Inflammatory macrophage (primary cell): ENCODE measurements at regions not wholly inside any gene's neighbourhood (a gene's known extent, or its start where the extent isn't known, plus 50 kb on each side); places are given as distances from the start of the nearest gene placed in this dataset.
"Not testable (repeated sequence)": the region's sequence is repeated elsewhere in the genome, so short reads cannot be mapped to it uniquely, and the experiment has no call there.

Experiments
- DNase-seq, 2 donors: peaks; one replicate each; pipeline ENCODE4 v3.0.0-alpha.2; 2020 to 2022

DNA sequence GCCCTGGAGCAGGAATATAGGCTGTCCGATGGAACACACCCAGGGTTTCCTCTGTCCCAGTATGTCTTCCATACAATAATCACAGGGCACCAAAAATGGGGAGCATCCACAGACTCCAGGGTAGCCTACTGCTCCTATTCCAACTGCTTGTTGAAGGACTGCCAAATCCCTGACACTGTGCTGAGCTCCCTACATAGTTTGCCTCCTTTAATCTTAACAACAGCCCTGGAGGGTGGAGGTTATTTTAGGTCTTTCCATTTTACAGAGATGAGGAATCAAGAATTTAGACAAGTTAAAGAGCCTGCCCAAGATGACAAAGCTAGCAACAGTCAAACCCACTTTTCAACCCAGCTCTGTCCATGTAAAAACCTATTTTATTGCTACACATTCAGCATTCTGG is 790.4 kb downstream of the DIAPH3 start:
- DNase-seq = no peak

DNA sequence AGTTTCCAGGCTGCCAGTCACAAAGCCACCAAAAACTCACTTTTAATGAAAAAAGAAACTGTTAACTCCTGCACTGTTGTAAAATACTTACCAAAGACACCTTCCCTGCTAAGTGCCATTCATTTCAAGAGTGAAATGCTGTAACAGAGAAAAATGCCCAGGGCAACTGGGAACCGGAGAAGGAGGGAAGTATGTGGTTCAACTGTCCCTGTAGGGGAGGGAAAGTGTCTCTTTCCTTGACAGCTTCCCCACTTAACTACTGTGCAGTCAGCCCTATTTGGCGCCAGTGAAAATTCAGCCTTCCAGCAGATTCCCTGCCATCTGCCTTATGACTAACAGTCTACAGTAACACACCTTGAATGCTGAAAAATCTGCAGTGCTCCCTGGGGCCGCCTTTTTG is 789.0 kb downstream of the DIAPH3 start:
- DNase-seq = no peak

DNA sequence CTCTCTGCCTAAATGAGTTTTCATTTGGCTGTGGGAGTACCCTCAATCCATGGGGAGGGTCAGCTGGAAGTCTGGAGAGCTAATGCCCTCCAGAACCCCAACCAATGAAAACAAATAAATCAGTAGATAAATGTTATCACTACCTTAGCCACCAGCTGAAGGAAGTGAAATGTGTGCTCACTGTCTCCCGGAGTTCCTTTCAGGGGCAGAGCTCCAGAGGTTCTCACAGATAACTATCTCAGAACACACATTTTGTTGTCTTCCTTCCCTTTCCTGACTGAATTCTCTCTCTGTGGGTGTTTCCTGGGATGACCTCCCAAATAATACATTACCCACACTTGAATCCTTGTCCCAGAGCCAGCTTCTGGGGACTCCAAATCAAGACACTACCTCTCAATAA is 779.6 kb downstream of the DIAPH3 start:
- no peak for DNase-seq

DNA sequence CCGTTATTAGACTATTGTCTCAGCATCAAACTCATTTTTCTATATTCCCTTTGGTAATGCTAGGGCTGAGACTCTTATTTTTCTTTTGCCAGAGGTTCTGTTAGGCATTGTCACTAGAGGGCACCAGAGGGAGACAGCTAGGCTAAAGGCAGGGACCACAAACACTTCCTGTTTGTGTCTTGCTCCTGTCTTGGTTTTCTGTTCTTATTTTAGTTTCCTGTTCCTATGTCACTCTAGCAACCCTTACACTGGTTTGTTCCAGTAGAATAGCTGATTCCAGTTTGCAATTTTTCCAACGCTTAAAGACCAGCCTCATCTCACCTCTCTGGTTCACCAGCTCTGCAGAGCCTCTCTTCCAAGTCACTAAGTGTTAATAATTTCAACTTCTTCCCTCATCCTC is 772.0 kb downstream of the DIAPH3 start:
- DNase-seq = peak; percentile 76 to 81

DNA sequence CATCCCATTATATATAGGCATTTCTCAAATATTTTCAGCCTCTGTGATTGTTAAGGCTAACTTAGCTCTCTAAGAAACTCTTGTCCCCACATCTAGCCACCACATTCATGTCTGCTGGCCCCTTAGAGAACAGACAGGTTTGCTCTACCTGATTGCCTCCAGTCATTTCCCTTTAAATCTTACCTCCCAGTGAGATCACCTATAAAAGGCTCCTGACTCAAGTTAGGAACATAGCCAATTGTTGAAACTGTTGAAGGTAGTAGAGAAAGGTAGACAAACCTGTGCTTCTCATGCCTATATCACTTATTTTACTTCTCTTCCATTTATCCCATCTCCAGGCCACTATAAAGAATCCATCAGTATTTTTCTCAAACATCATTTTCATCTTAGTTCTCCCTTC is 771.4 kb downstream of the DIAPH3 start:
- DNase-seq = no peak

DNA sequence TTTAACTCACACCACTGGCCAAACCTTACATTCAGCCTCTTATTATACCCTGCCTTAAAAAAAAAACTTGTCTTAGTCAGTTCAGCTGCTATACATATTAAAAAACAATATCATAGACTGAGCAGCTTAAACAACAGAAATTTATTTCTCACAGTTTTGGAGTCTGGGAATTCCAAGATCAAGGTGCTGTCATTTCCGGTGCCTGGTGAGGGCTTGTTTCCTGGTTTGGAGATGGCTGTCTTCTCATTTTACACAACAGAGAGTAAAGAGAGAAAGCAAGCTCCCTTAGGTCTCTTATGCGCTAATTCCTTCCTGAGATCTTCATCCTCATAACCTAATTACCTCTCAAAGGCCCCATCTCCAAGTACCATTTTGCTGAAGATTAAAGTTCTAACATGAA is 769.2 kb downstream of the DIAPH3 start:
- no peak for DNase-seq

DNA sequence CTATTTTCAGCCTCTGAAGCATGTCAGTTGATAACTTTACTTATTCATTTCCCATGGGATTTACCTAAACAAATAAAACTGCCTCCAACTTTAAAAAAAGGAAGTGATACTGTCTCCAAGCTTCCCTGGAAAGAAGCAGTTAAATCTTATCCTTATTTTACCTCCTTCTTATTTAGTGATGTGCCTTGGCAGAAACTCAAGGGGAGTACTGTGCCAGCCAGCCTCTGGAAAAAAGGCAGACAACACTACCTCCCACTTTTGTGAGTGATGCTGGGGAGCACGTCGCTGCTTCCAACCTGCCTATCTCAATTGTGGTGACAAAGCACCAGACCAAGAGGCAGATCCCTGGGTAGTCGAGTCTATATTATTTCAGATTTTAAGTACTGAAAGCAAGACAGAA is 765.6 kb downstream of the DIAPH3 start:
- DNase-seq = no peak

DNA sequence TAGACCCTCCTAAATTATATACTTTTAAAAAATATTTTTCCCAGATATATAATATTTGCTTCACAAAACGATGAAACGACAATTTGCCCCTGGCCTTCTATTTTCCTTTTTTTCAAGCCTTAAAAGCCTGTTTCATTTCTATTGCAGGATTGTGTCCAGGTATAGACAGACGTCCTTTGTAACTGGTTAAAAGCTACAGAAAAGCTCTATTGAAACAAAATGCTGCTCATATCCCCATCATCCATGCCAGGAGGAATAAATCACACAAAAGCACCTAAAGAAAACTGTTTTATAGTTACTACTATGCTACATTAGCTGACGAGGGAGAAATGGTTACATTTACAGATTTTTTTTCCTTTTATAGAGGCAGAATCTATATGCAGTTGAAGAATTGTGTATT is 765.1 kb downstream of the DIAPH3 start:
- no peak for DNase-seq

DNA sequence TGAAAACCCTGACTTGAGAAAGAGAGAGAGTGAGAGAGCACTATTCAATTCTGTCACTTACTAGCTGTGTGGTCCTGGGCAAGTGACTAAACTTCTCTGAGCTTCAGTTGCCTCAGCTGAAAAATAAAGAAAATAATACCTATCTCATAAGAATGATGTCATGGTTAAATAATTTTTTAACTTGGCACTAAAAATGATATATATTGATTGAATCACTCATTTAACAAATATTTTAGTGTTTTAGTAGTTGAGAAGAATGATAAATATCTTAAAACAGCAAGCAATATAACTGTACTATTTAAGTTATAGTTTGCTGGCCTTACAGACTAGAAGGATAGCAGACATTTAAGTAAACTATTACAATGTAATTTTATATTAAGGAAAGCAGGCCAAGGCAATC is 764.2 kb downstream of the DIAPH3 start:
- DNase-seq = no peak

DNA sequence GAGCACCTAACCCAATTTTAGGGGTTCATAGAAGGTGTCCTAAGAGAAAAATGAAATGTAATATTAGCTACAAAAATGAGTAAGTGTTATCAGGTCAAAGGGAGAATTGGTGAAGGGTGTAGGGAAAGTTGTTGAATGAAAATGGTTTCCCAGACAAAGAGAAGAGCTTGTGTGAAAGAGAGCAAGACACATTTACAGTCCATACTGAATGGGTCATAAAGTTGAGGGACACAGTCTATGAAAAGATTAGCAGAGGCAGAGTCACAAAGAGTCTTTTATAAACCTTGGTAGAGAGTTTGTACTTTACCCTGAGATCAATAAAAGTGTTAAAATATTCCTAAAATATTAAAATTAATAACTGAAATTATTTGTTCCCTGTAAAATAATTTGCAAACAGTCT is 759.4 kb downstream of the DIAPH3 start:
- no peak for DNase-seq

DNA sequence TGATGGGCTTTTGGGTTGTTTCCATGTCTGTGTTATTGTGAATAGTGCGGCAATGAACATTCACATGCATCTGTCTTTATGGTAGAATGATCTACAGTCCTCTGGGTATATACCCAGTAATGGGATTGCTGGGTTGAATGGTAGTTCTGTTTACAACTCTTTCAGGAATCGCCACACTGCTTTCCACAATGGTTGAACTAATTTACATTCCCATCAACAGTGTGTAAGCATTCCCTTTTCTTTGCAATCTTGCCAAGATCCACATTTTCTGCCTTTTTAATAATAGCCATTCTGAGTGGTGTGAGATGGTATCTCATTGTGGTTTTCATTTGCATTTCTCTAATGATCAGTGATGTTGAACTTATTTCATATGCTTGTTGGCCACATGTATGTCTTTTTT is 756.5 kb downstream of the DIAPH3 start:
- DNase-seq = not testable (repeated sequence)

DNA sequence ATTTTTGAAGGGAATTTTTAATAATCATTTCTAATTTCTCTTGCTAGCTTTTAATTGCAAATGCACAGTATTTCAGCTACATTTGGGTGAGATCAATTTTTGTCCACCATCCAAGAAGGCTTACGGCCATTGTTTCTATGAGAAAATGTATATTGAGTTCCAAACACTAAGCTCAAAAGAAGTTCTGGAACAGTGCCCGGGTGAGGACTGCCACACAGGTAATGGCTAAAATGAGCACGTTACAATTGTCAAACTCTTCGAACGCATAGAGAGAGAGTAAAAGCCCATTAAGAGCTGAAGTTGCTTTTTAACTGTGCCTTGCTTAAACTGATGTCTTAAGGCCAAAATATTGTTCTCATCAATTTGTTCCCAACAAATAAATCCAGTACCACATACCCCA is 755.0 kb downstream of the DIAPH3 start:
- no peak for DNase-seq

DNA sequence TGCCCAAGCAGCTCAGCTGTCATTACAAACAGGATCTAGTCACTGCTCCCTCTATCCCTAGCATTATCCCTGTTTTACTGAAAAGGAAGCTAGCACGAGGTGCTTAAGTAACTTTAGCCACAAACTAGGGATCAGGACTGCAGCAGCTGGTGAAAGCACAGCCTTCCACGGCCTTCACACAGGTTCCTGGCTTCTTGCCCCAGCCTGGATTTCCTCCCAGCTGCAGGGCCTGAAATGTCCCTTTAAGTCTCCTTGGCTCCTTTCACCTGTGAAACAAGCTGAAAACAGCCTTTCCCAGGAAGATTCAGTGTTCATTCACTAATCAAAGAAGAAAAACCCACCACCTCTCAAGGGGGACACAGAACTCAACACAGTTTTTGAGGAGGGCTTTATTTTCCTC is 754.5 kb downstream of the DIAPH3 start:
- no peak for DNase-seq

DNA sequence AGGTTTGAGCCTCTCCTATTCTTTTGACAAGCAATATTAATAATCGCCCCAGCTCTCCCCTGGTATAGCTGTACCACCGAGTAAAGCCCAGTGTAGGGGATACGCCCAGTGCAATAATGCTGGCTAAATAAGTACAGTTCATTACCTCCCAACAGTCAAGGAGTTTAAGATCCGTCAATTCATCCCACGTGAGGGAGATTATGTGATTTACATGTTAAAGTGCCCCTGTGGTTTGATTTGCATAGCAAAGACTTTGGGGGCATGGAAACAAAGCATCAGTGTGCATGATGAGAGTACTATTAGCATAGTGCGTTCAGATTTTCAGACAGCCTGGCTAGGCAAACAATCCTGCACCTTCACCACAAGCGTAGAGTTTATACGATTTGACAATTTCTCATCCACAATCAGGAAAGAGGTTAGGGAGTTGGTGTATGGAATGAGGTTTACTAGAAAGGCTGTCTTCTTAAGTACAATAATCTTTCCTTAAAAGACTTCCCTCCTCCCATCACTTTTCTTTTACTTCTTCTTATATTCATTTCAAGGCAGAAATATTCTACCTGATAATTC is 754.0 kb downstream of the DIAPH3 start:
- DNase-seq = no peak

DNA sequence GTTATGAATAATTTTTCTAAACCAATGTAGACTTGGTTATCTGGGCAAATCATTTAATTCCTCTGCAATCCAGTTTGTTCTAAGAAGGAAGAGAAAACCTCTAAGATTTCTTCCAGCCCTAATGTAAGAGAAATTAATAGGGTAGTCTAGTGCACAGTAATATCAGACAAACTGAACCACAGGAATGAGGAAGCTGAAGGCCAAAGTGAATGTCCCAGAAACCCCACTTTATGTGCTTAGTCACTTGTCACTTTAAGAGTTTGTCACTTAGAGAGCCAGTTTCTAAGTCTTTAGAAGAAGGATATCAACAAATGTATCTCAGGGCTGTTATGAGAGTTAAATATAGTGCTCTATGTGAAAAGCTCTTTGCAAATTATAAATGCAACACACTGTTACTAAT is 750.6 kb downstream of the DIAPH3 start:
- DNase-seq = peak; percentile 10 to 15

DNA sequence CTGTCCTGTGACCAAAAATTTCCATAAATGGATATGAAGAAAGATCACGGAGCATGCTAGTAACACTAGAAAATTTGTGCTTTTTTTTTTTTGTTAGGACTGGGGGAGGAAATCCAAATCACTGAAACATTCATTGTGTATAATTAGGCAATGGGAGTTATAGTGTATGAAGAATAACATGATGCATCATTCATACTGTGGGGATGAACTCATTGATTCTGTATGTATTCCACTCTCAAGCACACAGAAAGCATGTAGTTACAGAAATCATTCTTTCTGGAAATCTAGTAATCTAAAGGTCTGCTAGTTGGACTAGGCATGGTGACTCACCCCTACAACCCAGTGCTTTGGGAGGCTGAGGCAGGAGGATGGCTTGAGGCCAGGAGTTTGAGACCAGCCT is 749.7 kb downstream of the DIAPH3 start:
- no peak for DNase-seq

DNA sequence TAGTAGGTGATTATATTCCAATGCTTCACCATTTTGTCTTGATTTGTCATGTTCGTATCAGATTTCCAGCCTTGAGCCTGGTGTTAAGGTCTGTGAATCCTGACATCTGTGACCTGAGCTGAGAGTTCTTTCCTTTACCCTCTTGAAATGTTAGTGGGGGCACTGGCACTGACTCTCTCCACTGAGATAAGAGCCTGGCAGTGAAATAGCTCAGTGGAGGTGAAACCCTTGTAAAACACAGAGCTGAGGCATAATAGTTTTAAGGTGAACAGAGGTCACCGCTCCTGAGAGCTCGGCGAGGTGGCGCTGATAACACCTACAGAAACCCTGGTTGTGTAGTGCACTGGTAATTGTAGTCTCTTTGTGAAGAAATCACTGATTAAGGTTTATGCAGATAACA is 748.2 kb downstream of the DIAPH3 start:
- no peak for DNase-seq

DNA sequence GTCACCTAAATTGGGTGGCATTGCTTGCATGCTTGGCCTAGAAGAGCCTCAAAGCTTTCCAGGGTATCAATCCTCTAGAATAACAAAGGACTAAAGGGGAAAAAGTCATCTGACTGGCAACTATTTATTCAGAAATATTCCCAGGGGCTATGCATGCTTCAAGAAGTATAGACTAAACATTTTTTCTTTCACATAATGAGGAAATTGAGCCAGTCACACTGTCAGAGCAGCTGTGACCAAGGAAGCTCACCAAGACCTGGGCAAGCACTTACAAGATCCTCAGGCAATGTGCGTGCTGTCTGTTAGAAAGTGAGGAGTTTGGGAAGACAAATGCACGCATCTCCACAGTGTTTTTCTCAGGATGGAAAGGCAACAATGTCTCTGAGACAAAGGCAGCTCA is 747.2 kb downstream of the DIAPH3 start:
- DNase-seq = no peak

DNA sequence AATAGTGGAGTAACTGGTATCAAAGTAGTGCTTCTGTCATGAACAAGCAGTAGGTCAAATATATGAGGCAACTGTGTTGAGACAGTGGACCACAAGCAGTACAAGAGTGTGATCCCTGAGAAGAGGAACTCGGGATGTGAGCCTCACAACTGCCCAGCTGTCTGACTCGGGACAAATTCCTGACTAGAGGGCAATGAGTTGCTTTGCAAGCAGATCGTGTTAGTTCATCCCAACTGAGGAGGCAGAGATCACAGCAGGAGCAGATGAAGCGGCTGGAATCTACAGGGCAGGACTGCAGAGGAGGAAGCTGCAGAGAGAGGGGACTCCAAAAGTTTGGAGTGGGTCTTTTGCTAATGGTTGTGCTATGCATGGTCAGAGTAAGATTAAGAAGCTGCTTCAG is 741.1 kb downstream of the DIAPH3 start:
- DNase-seq = no peak

DNA sequence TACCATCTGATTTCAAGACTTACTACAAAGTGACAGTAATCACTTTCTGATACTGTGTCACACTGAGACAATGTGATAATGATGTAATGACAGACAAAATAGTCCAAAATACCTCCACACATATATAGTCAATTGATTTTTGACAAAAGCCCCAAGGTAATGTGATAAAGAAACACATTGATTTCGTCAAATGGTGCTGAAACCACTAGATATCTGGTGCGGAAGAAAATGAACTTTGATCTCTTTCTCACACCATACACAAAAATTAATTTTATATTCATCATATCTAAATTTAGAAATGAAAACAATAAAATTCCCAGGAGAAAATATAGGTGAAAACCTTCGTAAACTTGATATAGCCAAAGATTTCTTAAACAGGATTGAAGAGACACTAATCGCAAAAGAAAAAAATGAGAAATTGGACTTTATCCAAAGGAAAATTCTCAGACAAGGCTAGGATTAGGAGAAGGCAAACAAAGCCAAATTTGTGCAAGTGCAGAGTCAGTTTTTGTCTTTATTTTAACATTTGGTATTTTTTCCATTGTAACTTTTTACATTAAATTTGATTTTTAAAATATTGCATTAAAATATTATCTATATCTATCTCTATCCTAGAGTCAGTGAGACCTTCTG is 739.9 kb downstream of the DIAPH3 start:
- DNase-seq = no peak

DNA sequence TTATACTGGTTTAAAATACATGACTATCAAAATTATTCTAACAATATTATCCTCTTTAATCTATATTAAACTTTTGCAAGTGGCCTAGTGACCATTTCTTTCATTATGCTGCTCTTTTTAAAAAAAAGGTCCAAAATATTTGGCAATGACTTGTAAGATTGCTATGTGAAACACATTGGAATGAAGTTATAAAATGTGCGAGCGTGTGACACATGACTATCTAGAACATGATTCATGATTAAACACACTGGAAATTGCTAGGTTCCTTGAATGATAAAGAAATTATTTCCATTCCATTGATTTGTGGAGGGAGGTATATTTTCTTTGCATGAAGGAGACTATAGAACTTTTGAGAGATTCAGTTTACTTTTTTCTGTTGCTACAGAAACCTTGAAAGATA is 739.1 kb downstream of the DIAPH3 start:
- DNase-seq = no peak

DNA sequence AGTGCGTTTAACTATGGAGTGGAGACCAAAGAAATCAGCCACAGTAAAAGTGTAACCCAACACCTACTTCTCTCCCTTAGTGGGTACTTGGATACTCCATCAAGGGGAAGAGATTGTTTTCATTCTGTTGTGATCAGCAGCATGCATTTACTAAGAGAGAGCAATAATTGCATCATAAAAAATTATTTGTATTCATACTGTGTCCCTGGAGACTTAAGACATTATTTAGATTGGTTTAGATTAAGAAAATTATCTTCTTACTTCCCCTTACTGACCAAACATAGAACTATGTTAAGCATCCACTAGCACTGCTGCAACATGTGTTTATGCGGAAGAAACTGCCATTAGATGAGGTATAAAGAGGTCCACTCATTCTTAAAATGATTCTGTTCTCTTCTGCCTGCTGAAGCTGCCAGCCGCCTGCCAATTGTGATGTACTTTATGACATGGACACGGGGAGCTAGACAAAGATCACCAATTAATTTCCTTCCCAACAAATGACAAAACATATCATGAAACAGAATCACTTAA is 738.5 kb downstream of the DIAPH3 start:
- no peak for DNase-seq

DNA sequence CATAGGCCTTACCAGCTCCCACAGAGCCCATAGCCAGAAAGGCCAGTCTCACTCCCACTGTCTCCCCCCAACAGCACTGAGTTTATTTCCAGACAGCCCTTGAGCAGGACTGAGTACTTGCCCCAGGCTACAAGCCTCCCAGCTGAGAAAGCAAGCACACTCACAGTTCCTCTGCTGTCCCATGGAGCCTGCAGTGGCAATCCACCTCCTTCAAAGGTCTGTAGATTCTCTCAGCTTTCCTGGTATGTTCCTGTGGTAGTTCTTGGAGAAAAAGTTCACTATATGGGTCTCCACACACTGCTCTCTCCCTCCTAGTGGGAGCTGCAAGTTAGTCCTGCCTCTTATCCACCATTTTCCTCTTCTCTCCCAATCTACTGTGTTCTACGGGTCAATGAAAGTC is 728.7 kb downstream of the DIAPH3 start:
- no peak for DNase-seq

DNA sequence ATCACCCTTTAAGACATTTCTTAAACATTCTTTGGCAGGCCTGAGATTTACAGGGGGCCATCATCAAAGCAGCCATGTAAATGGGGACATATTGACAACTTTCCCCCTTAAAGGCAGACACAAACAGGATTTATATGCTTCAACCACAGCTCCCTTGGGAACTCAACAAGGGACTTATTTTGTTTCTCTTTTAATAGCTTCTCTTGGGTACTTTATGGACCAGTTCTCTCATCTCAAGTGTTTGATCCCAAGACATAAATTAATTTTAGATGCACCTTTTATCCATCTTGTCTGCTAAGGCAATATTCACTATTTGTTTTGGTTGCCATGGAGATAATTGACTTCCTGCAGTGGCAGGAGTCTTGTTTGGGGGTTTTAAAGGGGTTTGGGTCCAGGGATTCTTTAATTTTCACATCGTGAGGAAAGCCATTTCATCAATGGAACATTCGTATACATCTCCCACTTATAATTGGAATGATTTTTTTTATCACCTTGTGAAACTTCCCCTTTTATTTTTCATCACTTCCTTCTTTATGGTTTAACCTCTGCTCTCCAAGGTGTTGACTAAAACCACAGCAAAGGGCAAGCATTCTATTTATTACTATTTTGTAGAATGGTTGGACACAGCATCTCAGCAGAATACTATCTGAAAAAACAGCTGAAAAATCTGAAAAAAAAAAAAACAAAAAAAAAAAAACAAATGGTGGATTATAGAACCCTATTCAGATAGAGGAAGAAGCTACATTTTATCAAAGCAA is 726.0 kb downstream of the DIAPH3 start:
- peak in 1 of 2 donors; percentile 22 for DNase-seq
